ENCODE measurements at regions not wholly inside any gene's neighbourhood (a gene's known extent, or its start where the extent isn't known, plus 50 kb on each side); places are given as distances from the start of the nearest gene placed in this dataset.

GRCh38 chr2:41705634-41706033 is 342.2 kb upstream of the PKDCC start:
- DNase-seq, result no peak

DNA sequence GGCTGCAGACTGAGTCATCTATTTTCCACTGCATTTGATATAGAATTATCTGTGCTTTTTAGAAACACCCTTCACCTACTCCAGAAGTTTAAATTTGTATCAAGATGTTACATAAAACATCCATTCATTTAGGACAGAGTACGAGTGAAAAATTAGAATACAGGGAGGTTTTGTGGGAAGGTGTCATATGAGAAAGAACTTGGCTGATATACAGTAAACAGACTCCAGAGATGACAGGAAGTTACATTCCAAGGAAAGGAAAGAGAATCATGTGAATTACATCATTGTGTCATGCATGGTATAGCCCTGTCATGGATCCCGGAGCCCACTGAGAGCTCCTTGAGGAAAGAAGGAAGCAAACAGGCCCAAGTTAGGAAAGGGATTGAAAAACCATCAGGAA is 341.5 kb upstream of the PKDCC start:
- DNase-seq, result no peak

GRCh38 chr2:41707790-41708451 is 339.9 kb upstream of the PKDCC start:
- DNase-seq, result peak in 1 of 3 experiments; percentile 93

GRCh38 chr2:41709702-41710599 is 337.9 kb upstream of the PKDCC start:
- DNase-seq, result peak in 2 of 3 experiments; percentile 16 to 82

- DNase-seq, result no peak
Observed at GRCh38 chr2:41710944-41711343, 336.9 kb upstream of the PKDCC start.

DNA sequence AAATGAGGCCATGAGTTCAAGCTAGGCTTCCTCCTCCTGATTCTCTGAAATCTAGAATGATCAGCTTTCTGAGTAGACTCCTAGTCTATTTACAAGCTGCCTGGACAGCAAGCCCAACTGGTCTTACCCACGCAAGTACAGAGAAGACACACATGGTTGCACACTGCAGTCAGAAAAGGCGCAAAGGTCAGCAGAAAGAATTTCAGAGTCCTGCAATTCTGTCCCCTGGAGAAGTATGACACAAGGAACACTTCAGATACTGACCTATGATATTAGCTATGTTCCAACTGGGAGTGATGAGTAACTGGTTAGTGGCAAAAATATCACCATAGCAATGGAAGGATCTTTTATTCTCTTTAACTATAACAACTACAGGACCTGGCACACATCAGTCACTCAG is 336.1 kb upstream of the PKDCC start:
- no peak for DNase-seq

DNA sequence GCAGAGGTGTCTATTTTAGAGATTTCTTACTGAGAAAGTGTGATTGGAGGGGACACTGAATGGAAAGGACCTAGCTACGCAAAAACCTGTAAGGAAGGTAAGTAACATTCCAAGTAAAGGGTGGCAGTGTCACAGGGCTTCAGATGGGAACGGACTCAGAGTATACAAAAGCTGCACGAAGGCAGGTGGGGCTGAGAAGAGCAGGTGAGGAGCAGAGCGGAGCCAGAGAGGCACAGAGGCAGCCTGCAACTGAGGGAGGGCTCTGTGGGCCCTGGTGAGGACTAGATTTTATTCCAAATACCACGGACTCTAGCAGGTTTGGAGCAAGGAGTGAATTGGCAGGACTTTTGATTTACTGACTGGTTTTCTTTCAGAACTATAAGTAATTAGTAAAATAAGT is 331.3 kb upstream of the PKDCC start:
- peak; percentile 71 to 85 (median 81) for DNase-seq

- DNase-seq, result peak in 1 of 3 experiments; percentile 80
Observed at GRCh38 chr2:41717839-41718238, 330.0 kb upstream of the PKDCC start.

GRCh38 chr2:41718705-41719104 is 329.1 kb upstream of the PKDCC start:
- no peak for DNase-seq

DNA sequence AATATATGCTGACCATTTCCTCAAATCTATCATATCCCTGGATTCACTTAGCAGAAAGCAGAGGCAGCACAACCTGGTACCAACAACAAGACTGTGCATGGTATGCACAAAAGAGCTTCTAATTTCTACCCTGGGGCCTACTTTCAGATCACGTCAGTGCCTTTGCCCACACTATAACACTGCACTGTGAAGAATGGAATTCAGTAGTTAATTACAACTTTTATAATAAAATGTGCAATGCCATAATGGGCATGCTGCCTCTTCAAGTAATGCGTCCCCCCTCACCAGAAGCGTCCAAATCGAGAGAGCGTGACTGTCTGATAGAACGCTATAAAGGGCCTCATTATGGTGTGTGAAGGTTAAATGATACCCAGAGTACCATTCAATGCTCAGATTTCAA is 328.1 kb upstream of the PKDCC start:
- DNase-seq, result peak in 2 of 3 experiments; percentile 62 to 76

- DNase-seq, result no peak
Observed at GRCh38 chr2:41720331-41721251, 327.2 kb upstream of the PKDCC start.

DNA sequence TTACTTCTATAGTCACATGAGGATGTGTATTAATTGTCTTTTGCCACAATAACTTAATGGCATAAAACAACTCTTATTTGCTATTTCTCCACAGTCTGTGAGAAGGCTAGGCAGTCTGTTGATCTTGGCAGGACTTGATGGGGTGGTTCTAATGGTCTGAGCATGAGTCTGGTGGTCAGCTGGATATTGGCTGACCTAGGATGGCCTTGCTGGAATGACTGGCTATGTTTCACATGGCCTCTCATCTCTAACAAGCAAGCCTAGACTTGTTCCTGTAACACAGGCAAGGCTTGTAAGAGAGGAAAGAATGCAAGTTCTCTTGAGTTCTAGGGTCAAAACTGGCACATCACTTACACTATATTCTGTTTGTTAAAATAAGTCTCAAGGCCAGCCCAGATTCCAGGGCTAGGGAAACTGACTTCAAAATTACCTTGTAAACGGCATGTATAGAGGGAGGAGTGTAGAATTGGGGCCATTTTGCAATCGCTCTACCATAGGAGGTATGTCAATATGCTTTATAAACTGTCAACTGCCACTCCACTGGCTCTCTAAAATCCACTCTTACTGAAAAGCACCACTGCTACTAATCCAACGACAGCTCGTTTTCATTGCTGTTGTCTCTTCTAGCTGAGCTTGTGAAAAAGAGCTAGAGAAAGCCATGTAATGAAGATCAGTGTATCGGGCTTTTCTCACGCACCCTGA is 325.0 kb upstream of the PKDCC start:
- peak in 2 of 3 experiments; percentile 20 to 93 for DNase-seq

DNA sequence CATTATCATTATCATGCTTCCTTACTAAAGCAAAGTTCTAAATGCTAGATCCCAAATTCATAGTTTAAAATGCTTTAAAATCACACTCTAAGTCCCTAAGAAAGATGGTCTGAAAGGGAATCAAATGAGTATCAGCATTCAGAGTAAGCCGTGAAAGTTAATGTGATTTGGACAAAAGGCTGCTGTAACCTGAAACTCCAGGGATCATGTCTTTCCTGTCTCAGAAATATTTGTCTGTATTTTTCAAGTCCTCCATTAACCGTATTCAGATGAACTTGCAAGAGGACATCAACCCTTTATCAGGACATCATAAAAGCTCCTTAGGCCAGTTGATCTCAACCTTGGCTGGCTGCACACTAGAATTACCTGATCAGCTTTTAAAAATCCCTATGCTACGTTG is 324.3 kb upstream of the PKDCC start:
- DNase-seq, result peak in 1 of 3 experiments; percentile 38

GRCh38 chr2:41724465-41724864 is 323.4 kb upstream of the PKDCC start:
- no peak for DNase-seq

- DNase-seq, result no peak
Observed at GRCh38 chr2:41725901-41726300, 321.9 kb upstream of the PKDCC start.

DNA sequence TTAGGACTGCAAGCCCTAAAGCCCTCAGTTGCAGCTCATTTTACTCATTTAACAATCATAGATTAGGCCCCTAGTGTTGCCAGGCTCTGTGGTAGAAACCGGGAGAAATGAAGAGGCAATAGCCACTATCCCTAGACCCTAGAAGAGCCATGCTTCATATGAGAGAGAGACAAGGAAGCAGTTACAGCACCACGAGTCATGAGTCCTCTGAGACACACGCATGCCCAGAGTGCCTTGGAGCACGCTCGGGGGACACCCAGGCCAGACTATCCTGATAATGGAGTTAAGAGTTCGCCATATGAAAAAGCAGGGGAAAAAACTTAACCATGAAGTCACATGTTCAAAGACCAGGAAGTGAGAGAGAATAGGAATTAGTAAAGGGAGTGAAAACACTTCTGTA is 321.5 kb upstream of the PKDCC start:
- no peak for DNase-seq

- no peak for DNase-seq
Observed at GRCh38 chr2:41727152-41727551, 320.7 kb upstream of the PKDCC start.

DNA sequence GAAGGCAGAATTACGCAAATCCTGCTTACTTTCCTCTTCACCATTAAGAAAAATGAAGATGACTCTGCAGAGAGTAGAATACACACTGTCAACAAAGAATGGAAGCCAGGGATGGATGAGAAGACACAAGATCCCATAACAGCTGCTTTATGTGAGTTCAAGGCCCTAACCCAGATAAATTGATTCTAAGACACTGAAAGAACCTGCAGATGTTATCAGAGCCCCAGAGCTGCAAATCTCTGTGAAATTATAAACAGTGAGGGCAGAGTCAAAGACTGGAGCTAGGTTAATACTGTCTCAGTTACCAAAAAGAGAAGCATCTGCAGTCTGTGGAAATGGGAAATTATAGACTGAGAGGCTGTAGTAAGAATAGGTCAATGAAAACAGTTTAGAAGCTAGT is 320.1 kb upstream of the PKDCC start:
- DNase-seq, result no peak

GRCh38 chr2:41728788-41729338 is 319.0 kb upstream of the PKDCC start:
- peak in 1 of 3 experiments; percentile 41 for DNase-seq

DNA sequence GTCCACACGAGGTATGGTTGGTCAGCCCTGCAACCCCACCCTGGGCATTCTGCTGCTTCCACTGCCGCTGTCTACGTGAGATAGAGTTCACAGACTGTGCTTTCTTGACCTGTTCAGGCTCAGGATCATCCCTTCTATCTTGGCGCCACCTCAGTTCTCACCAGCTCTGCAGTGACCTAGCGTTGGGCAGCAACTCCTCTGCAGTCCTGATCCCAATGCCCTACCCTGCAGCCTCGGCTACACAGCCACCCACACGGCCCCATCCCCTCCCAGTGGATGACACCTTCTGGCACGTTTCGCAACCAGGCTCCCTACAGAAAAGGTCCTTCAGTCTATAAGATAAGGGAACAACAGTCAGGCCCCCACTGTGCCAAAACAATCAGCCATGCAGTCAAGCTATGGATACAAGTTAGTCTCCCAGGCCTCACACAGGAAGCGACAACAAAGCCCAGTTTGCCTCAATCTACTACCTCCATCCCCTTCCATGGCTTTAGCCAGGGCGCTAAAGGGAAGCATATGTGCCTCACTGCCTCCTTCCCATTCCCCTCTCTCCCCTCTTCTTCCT is 317.9 kb upstream of the PKDCC start:
- DNase-seq, result no peak

DNA sequence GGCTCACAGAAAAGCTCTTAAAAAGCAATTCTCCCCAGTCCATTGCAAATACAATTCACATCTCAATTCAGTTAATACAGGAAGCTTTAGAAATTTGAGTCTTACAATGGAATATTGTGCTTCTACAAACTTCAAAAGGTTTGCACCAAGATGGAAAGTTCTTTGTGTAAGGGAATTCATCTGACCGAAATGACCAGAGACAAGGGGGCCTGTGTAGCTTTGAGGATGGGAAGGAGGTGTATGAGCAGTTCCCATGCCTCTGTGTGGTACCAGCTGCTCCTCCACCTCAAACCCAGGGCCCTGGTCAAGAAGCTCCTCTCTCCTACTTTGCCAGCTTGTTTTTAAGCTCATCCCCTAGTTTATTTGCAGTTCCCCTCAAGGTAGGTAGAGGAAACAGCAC is 312.8 kb upstream of the PKDCC start:
- no peak for DNase-seq

- no peak for DNase-seq
Observed at GRCh38 chr2:41735476-41735875, 312.3 kb upstream of the PKDCC start.

Measured in NCI-H1417 (cell line).